Endothelial cell (in vitro differentiated cells): ENCODE measurements at regions not wholly inside any gene's neighbourhood (a gene's known extent, or its start where the extent isn't known, plus 50 kb on each side); places are given as distances from the start of the nearest gene placed in this dataset.

Experiments used
- DNase-seq: peaks from one replicate; pipeline ENCODE4 v3.0.0; 2021; ENCODE audit warnings: low spot score
- H3K27ac Mint-ChIP-seq: one replicate; pipeline ENCODE4 v1.8.0; 2021; ENCODE audit warnings: mixed read lengths, inconsistent platforms; ENCODE audit not compliant: unreplicated experiment
- H3K27me3 Mint-ChIP-seq: one replicate; pipeline ENCODE4 v1.8.0; 2021; ENCODE audit warnings: mild to moderate bottlenecking, moderate library complexity, mixed read lengths, inconsistent platforms; ENCODE audit not compliant: unreplicated experiment
- H3K36me3 Mint-ChIP-seq: one replicate; pipeline ENCODE4 v1.8.0; 2021; ENCODE audit warnings: mild to moderate bottlenecking, low read depth, mixed read lengths, inconsistent platforms; ENCODE audit not compliant: unreplicated experiment
- H3K4me1 Mint-ChIP-seq: one replicate; pipeline ENCODE4 v1.8.0; 2021; ENCODE audit warnings: mild to moderate bottlenecking, mixed read lengths, inconsistent platforms; ENCODE audit not compliant: unreplicated experiment
- H3K4me3 Mint-ChIP-seq: one replicate; pipeline ENCODE4 v1.8.0; 2021; ENCODE audit warnings: mild to moderate bottlenecking, mixed read lengths, inconsistent platforms; ENCODE audit not compliant: unreplicated experiment
- H3K9me3 Mint-ChIP-seq: one replicate; pipeline ENCODE4 v1.8.0; 2021; ENCODE audit warnings: mixed read lengths, inconsistent platforms; ENCODE audit not compliant: unreplicated experiment
- CTCF ChIP-seq: fragments of 200-600 bp; sonication (generic); IDR thresholded peaks from one replicate; pipeline ENCODE4 v1.5.0; 2021; ENCODE audit warnings: antibody characterized with exemption; ENCODE audit not compliant: unreplicated experiment

- H3K36me3 Mint-ChIP-seq, result no peaks in the 10 kb centered on the region
- no peak for TF ChIP-seq CTCF
- no peaks in the 10 kb centered on the region for H3K4me1 Mint-ChIP-seq
- peaks cover 2% of the 10 kb centered on the region for H3K27me3 Mint-ChIP-seq
- DNase-seq, result no peak
- H3K9me3 Mint-ChIP-seq, result no peaks in the 10 kb centered on the region
- no peak overlapping the region for H3K27ac Mint-ChIP-seq
- H3K4me3 Mint-ChIP-seq, result no peak overlapping the region
These were observed 93.7 kb upstream of the SETBP1 start for GRCh38 chr18:44586782-44587524.

GRCh38 chr18:44588508-44588907 lies 92.2 kb upstream of the SETBP1 start:
- Mint-ChIP-seq H3K36me3 (no peaks in the 10 kb centered on the region), H3K4me1 (no peaks in the 10 kb centered on the region), H3K27me3 (peaks cover 2% of the 10 kb centered on the region), H3K4me3 (no peak overlapping the region), H3K9me3 (no peaks in the 10 kb centered on the region), H3K27ac (no peak overlapping the region)
- no peak for TF ChIP-seq CTCF
- DNase-seq, result no peak

- DNase-seq, result no peak
- Mint-ChIP-seq H3K27ac (no peak overlapping the region), H3K4me1 (no peaks in the 10 kb centered on the region), H3K36me3 (no peaks in the 10 kb centered on the region), H3K27me3 (no peaks in the 10 kb centered on the region), H3K4me3 (no peak overlapping the region), H3K9me3 (no peaks in the 10 kb centered on the region)
- no peak for TF ChIP-seq CTCF
These were observed 90.9 kb upstream of the SETBP1 start for GRCh38 chr18:44589693-44590355.

GRCh38 chr18:44590956-44591670 lies 89.6 kb upstream of the SETBP1 start:
- DNase-seq, result no peak
- no peaks in the 10 kb centered on the region for H3K9me3 Mint-ChIP-seq
- TF ChIP-seq CTCF, result no peak
- no peak overlapping the region for H3K27ac Mint-ChIP-seq
- H3K27me3 Mint-ChIP-seq, result no peaks in the 10 kb centered on the region
- H3K36me3 Mint-ChIP-seq, result no peaks in the 10 kb centered on the region
- no peaks in the 10 kb centered on the region for H3K4me1 Mint-ChIP-seq
- H3K4me3 Mint-ChIP-seq, result no peak overlapping the region

GRCh38 chr18:44592639-44593038 lies 88.0 kb upstream of the SETBP1 start:
- Mint-ChIP-seq H3K4me3 (no peak overlapping the region), H3K9me3 (no peaks in the 10 kb centered on the region), H3K36me3 (no peaks in the 10 kb centered on the region), H3K27me3 (no peaks in the 10 kb centered on the region), H3K27ac (no peak overlapping the region), H3K4me1 (no peaks in the 10 kb centered on the region)
- DNase-seq, result no peak
- no peak for TF ChIP-seq CTCF
